H1 (cell line): ENCODE measurements at regions not wholly inside any gene's neighbourhood (a gene's known extent, or its start where the extent isn't known, plus 50 kb on each side); places are given as distances from the start of the nearest gene placed in this dataset.

Source experiments
- BACH1 ChIP-seq: IDR thresholded peaks from 2 replicates; pipeline ENCODE4 v1.6.1; 2012; ENCODE audit warnings: low read length, improper control_type of control experiment
- FOSL1 ChIP-seq: IDR thresholded peaks from 2 replicates; pipeline ENCODE4 v1.6.1; 2011; ENCODE audit warnings: mild to moderate bottlenecking, low read depth, low read length, moderate library complexity; ENCODE audit not compliant: insufficient read depth
- NANOG ChIP-seq: IDR thresholded peaks from 2 replicates; pipeline ENCODE4 v1.6.1; 2011; ENCODE audit warnings: low read length, low read depth, mild to moderate bottlenecking, inconsistent platforms; ENCODE audit not compliant: insufficient read depth, poor library complexity, severe bottlenecking
- TAF1 ChIP-seq: IDR thresholded peaks from 2 replicates; pipeline ENCODE4 v1.6.1; 2011; ENCODE audit warnings: mild to moderate bottlenecking, low read depth, low read length
- YY1 ChIP-seq: IDR thresholded peaks from 2 replicates; pipeline ENCODE4 v1.6.1; 2011; ENCODE audit warnings: low read depth, mild to moderate bottlenecking, low read length
- TF ChIP-seq, protein P1 (sequence below): IDR thresholded peaks from 2 replicates; pipeline ENCODE4 v1.6.1; 2011; ENCODE audit warnings: low read length, improper control_type of control experiment

DNA sequence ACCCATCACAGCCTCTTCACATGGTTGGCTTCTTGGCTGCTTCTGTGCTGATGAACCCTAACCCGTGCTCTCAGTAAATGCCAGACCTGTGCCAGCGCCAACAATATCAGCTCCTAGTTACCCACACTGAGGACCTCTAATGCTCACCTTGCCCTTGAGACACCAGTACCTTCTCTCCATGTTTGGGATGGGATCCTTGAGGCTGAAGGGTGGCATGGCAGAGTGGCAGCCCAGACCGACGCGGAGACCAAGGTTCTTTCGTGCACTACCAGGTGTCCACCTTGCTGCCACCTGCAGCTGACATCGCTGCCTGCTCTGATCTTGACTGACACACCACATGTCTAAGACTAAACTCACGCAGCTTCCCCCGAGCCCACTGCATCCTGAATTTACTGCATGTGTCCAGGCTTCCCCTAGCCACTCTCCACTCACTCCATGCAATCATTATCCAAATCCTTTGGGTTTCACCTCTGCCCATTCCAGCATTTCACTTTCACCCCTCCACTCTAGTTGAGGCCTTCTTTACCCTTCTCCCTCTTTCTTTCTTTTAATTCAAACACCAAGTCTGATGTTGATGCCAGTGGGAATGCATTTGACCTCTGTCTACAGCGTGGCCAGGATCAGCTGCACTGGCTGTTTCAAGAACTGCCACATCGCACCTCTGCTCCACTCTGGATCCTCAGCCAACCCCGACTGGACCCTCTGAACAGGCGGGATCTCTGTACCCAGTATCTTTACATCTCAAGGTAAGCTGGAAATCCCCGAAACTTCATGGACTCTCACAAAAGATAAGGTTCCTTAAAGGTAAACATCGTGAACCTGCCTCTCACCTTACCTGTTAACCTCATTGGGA is 294.9 kb downstream of the GLRX3 start (continued):
- TF ChIP-seq TAF1 (no peak), YY1 (no peak), FOSL1 (no peak), BACH1 (no peak), NANOG (no peak)
- TF ChIP-seq, protein P1, sequence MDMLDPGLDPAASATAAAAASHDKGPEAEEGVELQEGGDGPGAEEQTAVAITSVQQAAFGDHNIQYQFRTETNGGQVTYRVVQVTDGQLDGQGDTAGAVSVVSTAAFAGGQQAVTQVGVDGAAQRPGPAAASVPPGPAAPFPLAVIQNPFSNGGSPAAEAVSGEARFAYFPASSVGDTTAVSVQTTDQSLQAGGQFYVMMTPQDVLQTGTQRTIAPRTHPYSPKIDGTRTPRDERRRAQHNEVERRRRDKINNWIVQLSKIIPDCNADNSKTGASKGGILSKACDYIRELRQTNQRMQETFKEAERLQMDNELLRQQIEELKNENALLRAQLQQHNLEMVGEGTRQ = no peak
